Kasumi-1 (cell line): ENCODE measurements at regions not wholly inside any gene's neighbourhood (a gene's known extent, or its start where the extent isn't known, plus 50 kb on each side); places are given as distances from the start of the nearest gene placed in this dataset.

Experiments
- DNase-seq, 2 experiments: peaks; one replicate each; lab custom pipeline; 2025; lab: John Stamatoyannopoulos, UW

- peak; percentile 41 to 51 for DNase-seq
Observed at GRCh38 chr7:9981742-9982349, 991.8 kb upstream of the PHF14 start.

DNA sequence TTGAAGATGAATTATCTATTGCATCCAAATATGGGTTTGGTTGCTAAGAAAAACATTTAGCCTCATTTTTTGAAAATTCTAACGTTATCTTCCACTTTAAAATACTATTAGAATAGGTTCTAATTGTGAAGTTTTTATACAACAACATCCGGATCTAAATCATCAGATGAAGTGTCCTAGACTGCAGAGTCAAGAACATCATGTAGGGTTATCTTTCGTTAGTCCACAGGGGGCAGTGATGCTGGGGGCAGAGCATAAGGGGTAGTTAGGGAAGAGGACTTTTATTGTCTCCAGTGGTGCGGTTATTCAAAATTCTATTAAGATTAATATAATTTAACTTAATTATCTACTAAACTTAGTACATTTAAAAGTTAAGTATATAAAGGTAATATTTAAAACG lies 990.6 kb upstream of the PHF14 start:
- DNase-seq, result peak in 1 of 2 experiments; percentile 11

DNA sequence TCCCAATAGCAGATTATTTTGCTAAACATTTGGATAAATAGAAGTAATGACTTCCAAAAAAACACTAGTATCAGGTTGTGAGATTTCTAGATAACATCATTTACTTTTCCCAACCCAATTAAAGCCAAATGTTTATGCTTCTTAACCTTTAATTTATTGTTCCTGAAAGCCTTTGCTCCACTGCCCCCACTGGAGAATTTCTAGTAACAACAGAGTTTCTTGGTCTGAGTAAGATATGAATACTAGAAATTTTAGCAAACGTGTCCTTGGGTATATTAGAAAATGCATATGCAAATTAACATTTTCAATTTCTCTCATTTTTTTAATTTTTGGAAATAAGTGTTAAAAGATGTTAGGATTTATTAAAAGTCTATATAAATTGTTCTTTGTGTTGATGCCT lies 958.0 kb upstream of the PHF14 start:
- no peak for DNase-seq

GRCh38 chr7:10022480-10022879 lies 951.2 kb upstream of the PHF14 start:
- DNase-seq, result no peak

DNA sequence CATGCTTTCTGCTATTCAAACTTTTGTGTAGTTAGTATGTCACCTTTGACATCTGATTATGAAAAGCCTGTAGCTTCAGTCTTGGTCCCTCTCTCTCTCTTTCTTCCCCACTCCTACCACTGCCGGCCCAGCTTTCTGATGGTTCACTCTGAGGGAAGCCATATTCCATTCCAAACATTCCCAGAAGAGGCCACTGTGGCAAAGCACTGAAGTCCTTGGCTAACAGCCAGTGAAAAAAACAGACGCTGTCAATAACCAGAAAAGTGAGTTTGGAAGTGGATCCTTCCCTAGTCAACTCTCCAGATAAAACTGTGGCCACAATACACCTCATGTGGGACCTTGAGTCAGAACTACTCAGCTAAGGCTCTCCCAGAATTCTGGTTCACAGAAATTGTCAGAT lies 950.7 kb upstream of the PHF14 start:
- no peak for DNase-seq

DNA sequence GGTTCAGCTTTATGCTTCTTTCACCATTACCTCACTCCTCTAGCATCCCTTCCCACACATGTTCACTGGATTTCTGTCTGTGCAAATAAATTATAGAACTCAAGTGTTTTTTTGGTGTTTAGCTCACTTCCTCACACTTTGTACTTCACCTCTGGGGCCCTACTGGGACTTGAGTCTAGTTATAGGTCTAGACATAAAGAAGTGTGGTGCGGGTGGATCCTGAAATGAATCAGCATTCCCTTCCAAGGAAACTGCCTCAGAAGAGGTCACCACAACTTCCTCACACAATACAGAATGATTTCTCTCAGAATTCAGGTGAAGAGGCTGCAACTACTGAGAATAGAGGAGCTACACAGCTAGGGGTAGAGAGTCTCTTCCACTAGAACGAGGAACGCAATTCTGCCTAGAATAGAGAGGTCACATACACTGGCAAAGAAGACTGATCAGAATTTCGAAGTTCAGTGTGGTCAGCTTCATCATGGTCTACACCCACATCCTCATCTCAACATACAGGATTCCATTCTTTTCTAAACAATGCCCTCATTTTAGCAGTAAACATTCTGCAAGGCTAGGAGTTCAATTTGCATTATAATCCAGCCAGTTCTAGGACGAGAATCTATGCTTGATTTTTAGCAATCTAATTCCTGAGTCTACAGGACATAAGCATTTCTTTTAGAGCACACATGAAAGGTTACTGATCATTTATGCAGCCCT lies 938.7 kb upstream of the PHF14 start:
- DNase-seq, result no peak

DNA sequence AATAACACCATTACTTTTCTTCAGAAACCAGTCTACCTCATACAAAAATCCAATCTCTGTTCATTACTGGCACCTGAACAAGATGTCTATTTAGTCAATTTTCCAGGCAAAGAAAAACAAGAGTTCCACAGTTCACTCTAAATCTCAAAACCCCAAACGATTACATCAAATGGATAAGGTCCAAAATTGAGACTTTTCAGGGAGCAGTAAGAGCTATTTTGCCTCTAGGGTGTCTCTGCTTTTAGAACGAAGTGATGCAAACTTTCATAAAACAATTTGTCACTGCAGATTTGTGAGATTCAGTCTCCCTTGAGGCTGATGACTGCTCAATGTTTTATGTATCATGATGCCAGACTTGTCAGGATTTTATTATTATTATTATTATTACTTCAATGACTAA lies 937.0 kb upstream of the PHF14 start:
- no peak for DNase-seq

DNA sequence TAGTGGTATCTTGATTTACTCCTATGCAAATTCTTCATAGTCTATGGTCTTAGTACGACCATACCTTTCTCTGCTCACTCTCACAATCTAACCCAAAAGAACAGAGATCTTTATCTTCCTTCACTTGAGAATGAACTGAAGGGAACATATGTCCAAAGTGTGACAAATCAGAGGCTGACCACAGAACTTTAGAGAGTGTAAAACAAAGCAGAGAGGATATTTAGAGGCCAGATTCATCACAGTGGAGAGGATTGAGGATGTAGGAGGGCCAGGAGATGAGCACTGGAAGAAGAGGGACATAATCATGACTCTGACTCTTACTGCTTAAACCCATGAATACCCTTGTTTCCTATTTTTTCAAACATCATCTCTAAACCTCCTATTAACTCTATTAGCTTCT lies 935.3 kb upstream of the PHF14 start:
- no peak for DNase-seq

- no peak for DNase-seq
Observed at GRCh38 chr7:10040674-10041073, 933.0 kb upstream of the PHF14 start.

- DNase-seq, result no peak
Observed at GRCh38 chr7:10070899-10071298, 902.8 kb upstream of the PHF14 start.

- no peak for DNase-seq
Observed at GRCh38 chr7:10075866-10076265, 897.8 kb upstream of the PHF14 start.

DNA sequence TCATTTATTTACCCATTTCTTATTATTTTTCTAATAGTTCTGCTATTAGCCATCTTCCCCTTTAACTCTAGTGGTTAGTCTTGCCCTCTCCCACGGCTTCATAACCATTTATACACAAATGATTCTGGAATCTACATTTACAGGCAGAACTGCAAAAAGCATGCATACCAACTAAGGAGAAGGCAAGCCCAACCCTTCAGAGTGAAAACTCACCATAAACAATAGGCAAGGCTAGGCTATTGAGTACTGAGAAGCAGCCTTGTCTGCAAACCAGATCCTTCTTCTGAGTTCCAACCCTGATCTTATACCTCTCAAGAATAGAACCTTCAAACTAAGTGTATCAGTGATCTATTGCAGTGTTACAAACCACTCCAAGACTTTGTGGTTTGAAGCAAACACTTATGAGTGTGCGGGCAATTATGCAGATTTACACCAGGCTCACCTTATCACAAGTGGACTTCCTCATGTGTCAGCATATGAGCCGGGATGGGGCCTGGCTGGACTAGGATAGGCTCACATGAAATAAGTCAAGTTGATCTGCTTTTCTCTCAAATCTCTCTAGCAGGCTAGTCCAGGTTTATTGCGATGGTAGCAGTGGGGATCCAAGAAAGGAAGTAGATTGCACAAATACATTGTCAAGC lies 896.9 kb upstream of the PHF14 start:
- DNase-seq, result no peak

DNA sequence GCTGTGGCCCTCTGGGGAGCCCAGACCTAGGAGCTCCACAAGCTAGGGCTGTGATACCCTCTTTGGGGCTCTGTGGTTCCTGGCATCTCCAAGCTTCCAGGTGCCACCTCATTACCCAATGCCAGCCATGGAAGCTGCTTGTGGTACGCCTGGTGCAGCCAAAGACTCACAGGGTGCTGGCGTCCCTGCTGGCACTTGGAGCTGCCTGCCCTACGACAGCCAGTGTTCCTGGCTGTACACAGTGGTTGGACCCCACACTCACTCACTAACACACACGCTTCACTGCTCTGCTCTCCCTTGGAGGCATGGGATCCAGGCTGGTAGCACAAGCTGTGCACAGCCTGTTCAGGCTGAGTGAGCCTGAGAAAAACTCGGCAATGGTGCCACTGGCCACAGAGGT lies 894.1 kb upstream of the PHF14 start:
- DNase-seq, result no peak

GRCh38 chr7:10082896-10083295 lies 890.8 kb upstream of the PHF14 start:
- DNase-seq, result no peak

DNA sequence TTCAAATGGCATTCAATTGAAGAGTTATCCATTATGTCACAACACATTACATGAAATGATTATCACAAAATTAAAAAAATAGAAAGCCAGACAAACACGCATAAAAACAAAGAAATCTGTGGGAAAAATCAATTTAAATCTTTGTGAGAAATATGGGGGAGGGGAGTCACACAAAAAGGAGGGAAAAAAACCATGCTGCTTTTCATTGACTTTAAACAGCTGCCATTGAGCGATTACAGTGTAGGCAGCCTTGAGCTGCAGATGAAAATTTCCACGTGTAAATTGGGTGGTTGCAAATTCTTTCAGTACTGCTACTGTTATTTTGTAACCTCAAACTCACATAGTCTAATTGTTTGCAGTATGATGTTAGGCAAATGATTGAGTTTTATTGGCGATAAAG lies 889.9 kb upstream of the PHF14 start:
- DNase-seq, result no peak

- no peak for DNase-seq
Observed at GRCh38 chr7:10085231-10085630, 888.4 kb upstream of the PHF14 start.

DNA sequence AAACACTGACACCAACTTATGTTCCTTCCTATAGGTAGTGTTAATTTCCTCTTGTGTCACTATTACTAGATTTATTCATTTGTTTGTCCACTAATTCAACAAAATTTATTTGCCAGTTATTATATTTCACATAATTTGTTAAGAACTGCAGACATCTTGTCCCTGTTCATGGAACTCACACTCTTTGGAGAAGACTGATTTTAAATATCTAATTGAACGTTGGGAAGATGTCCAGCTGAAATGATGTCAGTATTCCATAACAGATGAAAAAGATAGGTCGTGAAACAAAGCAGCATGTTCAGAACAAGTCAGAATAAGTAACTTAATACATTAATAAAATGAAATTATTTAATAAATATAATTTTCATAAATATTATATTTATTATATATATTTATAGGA lies 873.1 kb upstream of the PHF14 start:
- DNase-seq, result no peak

DNA sequence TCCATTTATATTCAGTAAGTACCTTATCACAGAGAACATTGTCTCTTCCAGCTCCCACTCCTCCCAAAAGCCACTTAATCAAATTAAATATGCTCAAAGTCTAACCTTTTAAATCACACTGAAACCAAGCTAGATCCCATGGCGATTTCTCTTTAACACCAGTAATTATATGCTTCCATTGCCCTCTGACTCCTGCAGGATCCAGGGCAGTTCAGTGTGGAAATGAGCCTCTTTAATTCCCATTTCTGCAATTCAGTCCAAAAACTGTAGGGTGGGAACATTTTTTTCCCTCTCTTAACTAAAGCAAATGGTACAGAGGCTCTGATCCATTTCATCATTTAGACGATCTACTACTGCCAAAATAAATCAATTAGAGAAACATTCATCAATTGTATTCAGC lies 872.3 kb upstream of the PHF14 start:
- DNase-seq, result no peak

DNA sequence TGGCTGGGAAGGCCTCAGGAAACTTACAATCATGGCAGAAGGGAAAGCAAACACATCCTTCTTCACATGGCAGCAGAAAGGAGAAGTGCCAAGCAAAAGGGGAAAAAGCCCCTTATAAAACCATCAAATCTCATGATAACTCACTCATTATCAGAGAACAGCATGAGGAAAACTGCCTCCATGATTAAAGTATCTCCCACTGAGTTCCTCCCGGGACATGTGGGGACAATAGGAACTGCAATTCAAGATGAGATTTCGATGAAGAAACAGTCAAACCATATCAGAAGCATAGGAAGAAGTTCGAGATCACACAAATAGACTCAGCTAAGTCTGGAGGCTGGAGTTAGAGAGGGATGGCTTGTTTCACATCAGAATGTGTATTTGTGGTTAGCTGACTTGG lies 869.4 kb upstream of the PHF14 start:
- no peak for DNase-seq

- DNase-seq, result no peak
Observed at GRCh38 chr7:10106609-10107008, 867.1 kb upstream of the PHF14 start.

DNA sequence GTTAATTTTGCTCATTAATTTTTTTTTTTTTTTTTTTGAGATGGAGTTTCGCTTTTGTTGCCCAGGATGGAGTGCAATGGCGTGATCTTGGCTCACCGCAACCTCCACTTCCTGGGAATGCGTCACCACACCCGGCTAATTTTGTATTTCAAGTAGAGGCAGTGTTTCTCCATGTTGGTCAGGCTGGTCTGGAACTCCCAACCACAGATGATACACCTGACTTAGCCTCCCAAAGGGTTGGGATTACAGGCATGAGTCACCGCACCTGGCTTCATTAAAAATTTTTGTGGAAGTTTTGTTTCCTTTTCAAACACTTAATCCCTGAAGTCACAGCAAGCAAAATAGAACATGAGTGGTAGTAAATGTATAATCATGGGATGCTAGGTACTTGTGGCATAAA lies 857.2 kb upstream of the PHF14 start:
- no peak for DNase-seq

DNA sequence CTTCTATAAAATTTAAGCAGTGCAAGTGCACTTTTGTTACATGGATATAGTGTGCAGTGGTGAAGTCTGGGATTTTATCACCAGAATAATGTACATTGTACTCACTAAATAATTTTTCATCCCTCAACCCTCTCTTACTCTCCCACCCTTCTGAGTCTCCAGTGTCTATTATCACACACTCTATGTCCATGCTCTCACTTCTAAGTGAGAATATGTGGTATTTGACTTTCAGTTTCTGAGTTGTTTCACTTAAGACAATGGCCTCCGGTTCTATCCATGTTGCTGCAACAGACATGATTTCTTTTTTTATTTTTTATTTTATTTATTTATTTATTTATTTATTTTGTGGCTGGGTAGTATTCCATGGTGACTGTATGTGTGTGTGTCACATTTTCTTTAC lies 855.9 kb upstream of the PHF14 start:
- DNase-seq, result no peak

DNA sequence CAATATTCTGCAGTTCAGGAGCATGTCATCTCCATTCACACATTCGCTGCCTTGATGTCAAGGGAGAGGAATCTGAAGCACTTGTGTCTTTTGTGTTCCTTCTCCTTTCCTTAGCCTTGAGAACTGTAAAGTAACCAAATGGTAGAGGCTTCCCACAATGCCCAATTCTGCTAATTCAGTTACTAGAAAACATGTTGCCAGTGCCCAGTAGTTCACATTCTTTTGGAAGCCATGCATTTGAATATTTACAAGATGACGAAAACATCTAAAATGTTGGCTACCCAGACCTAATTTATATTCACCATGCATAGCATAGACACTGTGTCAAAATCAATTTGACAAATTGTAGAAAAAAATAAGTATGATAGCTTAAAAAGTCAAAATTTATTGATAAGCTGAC lies 852.7 kb upstream of the PHF14 start:
- no peak for DNase-seq

- DNase-seq, result no peak
Observed at GRCh38 chr7:10121631-10122030, 852.0 kb upstream of the PHF14 start.
